SK-N-SH (cell line): ENCODE measurements at regions not wholly inside any gene's neighbourhood (a gene's known extent, or its start where the extent isn't known, plus 50 kb on each side); places are given as distances from the start of the nearest gene placed in this dataset.

Source experiments
- EP300 ChIP-seq, 2 experiments: IDR thresholded peaks; 2 replicates each; pipeline versions ENCODE4 v1.4.0 to v1.6.1; 2012; ENCODE audit warnings: borderline replicate concordance in 1 of 2, low read depth in 1 of 2, low read length in 1 of 2
- NRF1 ChIP-seq: IDR thresholded peaks from 2 replicates; pipeline ENCODE4 v1.6.1; 2012; ENCODE audit warnings: low read depth, mild to moderate bottlenecking, low read length
- POLR2AphosphoS5 ChIP-seq: IDR thresholded peaks from 2 replicates; pipeline ENCODE4 v1.6.1; 2012; ENCODE audit warnings: low read depth, low read length
- SIN3A ChIP-seq: IDR thresholded peaks from 2 replicates; pipeline ENCODE4 v1.6.1; 2012; ENCODE audit warnings: low read depth, mild to moderate bottlenecking, low read length, moderate library complexity, borderline replicate concordance
- SMC3 ChIP-seq: IDR thresholded peaks from 2 replicates; pipeline ENCODE4 v1.6.1; 2012; ENCODE audit warnings: low read depth, low read length, improper control_type of control experiment
- TCF12 ChIP-seq: IDR thresholded peaks from 2 replicates; pipeline ENCODE4 v1.4.0; 2012
- YY1 ChIP-seq: IDR thresholded peaks from 2 replicates; pipeline ENCODE4 v1.4.0; 2012; ENCODE audit warnings: low read depth, mild to moderate bottlenecking
- TF ChIP-seq, protein P1 (sequence below): fragments of 200-600 bp; sonication (generic); IDR thresholded peaks from 2 replicates; pipeline ENCODE4 v1.6.1; 2017; ENCODE audit warnings: antibody characterized with exemption, mild to moderate bottlenecking, moderate library complexity
- TF ChIP-seq, protein P2 (sequence below): fragments of 150-350 bp; IDR thresholded peaks from 2 replicates; pipeline ENCODE4 v1.6.1; 2017; ENCODE audit warnings: antibody characterized with exemption, low read length, low read depth, borderline replicate concordance
- TF ChIP-seq, protein P3 (sequence below): fragments of 150-350 bp; IDR thresholded peaks from 2 replicates; pipeline ENCODE4 v1.6.1; 2016; ENCODE audit warnings: mild to moderate bottlenecking, low read depth, low read length

DNA sequence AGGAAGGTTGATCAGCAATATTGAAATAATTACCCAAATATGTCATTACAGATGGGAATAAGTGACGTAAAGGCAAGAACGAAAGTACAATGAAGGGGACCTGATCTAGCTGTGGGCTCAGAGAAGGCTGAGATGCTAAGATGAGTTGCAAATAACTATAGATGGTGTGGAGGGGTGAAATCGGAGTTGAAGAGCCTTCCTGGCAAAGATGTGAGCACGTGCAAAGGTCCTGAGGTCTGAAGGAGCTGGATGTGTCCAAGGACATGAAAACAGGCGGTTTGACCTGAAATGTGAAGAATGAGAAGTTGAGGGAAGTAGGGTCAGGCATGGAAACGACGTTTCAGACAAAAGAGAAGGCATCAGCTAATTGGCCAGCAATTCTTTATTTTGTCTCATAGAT is 61.6 kb upstream of the SLC45A1 start:
- TF ChIP-seq, protein P1, sequence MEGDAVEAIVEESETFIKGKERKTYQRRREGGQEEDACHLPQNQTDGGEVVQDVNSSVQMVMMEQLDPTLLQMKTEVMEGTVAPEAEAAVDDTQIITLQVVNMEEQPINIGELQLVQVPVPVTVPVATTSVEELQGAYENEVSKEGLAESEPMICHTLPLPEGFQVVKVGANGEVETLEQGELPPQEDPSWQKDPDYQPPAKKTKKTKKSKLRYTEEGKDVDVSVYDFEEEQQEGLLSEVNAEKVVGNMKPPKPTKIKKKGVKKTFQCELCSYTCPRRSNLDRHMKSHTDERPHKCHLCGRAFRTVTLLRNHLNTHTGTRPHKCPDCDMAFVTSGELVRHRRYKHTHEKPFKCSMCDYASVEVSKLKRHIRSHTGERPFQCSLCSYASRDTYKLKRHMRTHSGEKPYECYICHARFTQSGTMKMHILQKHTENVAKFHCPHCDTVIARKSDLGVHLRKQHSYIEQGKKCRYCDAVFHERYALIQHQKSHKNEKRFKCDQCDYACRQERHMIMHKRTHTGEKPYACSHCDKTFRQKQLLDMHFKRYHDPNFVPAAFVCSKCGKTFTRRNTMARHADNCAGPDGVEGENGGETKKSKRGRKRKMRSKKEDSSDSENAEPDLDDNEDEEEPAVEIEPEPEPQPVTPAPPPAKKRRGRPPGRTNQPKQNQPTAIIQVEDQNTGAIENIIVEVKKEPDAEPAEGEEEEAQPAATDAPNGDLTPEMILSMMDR: no peak
- TF ChIP-seq POLR2AphosphoS5 (no peak), SIN3A (no peak), TCF12 (no peak), YY1 (no peak), SMC3 (no peak), NRF1 (no peak), EP300 (IDR thresholded peaks at IDR 0.05; ENCODE audit: borderline replicate concordance in 1 of 2, low read depth in 1 of 2, low read length in 1 of 2) (no peak)
- TF ChIP-seq, protein P2, sequence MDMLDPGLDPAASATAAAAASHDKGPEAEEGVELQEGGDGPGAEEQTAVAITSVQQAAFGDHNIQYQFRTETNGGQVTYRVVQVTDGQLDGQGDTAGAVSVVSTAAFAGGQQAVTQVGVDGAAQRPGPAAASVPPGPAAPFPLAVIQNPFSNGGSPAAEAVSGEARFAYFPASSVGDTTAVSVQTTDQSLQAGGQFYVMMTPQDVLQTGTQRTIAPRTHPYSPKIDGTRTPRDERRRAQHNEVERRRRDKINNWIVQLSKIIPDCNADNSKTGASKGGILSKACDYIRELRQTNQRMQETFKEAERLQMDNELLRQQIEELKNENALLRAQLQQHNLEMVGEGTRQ: no peak
- TF ChIP-seq, protein P3, sequence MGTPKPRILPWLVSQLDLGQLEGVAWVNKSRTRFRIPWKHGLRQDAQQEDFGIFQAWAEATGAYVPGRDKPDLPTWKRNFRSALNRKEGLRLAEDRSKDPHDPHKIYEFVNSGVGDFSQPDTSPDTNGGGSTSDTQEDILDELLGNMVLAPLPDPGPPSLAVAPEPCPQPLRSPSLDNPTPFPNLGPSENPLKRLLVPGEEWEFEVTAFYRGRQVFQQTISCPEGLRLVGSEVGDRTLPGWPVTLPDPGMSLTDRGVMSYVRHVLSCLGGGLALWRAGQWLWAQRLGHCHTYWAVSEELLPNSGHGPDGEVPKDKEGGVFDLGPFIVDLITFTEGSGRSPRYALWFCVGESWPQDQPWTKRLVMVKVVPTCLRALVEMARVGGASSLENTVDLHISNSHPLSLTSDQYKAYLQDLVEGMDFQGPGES: no peak
